SK-N-SH (cell line): ENCODE measurements at regions not wholly inside any gene's neighbourhood (a gene's known extent, or its start where the extent isn't known, plus 50 kb on each side); places are given as distances from the start of the nearest gene placed in this dataset.

Experiments used
- CTCF ChIA-PET: fragments of 300-600, 350-600 bp; formaldehyde crosslinking; extraction: SDS; loops from one replicate; lab custom pipeline; 2021; lab: Yijun Ruan, JAX
- POLR2A ChIA-PET: fragments of 350-600 bp; sonication (Branson Sonifier 250); formaldehyde crosslinking; extraction: SDS; loops from one replicate; lab custom pipeline; 2020; ENCODE audit warnings: antibody characterized with exemption, inconsistent platforms; lab: Yijun Ruan, JAX
- DNase-seq: peaks from one replicate; pipeline ENCODE4 v3.0.0; 2012
- H2AFZ ChIP-seq: fragments of 200-600 bp; sonication (generic); 2 replicates; pipeline ENCODE4 v1.8.1; 2016; ENCODE audit warnings: antibody characterized with exemption, mild to moderate bottlenecking, low read depth
- H3F3A ChIP-seq: fragments of 200-600 bp; sonication (generic); replicated peaks from 2 replicates; pipeline ENCODE3; 2016; ENCODE audit warnings: antibody characterized with exemption, mild to moderate bottlenecking; ENCODE audit not compliant: insufficient read depth
- H3K27ac ChIP-seq, 2 experiments: fragments of 200-500 bp in 1 of 2; fragments of 200-600 bp in 1 of 2; sonication (Bioruptor generic) in 1 of 2; sonication (generic), shearing (Covaris generic) in 1 of 2; 2 replicates each; pipeline versions ENCODE4 v1.5.1 to v1.6.1; 2014 to 2016; ENCODE audit warnings: low read depth in 2 of 2, inconsistent platforms in 1 of 2, low read length in 1 of 2, mild to moderate bottlenecking in 1 of 2, mixed read lengths in 1 of 2
- H3K27me3 ChIP-seq: fragments of 200-600 bp; sonication (generic), shearing (Covaris generic); 2 replicates; pipeline ENCODE4 v1.6.1; 2016; ENCODE audit warnings: mixed run types; ENCODE audit not compliant: insufficient read depth
- H3K36me3 ChIP-seq, 2 experiments: fragments of 200-500 bp in 1 of 2; fragments of 200-600 bp in 1 of 2; sonication (Bioruptor generic) in 1 of 2; sonication (generic) in 1 of 2; replicated peaks in 1 of 2; 2 replicates each; pipeline versions ENCODE3 to v1.5.1; 2014 to 2016; ENCODE audit warnings: low read length in 1 of 2, mild to moderate bottlenecking in 1 of 2; ENCODE audit not compliant: insufficient read depth in 2 of 2, control insufficient read depth in 1 of 2
- H3K4me1 ChIP-seq, 2 experiments: fragments of 200-500 bp in 1 of 2; fragments of 200-600 bp in 1 of 2; sonication (Bioruptor generic) in 1 of 2; sonication (generic), shearing (Covaris generic) in 1 of 2; 2 replicates each; pipeline versions ENCODE4 v1.5.1 to v1.6.1; 2014 to 2016; ENCODE audit warnings: low read depth in 1 of 2, low read length in 1 of 2, mixed run types in 1 of 2; ENCODE audit not compliant: insufficient read depth in 2 of 2, control insufficient read depth in 1 of 2
- H3K4me2 ChIP-seq: fragments of 200-600 bp; sonication (generic), shearing (Covaris generic); 2 replicates; pipeline ENCODE4 v1.6.1; 2017; ENCODE audit warnings: mixed run types
- H3K4me3 ChIP-seq, 2 experiments: fragments of 200-500 bp in 1 of 2; fragments of 200-600 bp in 1 of 2; sonication (Bioruptor generic) in 1 of 2; sonication (generic), shearing (Covaris generic) in 1 of 2; 2 replicates each; pipeline versions ENCODE4 v1.5.1 to v1.8.1; 2014 to 2016; ENCODE audit warnings: low read depth in 2 of 2, inconsistent platforms in 1 of 2, low read length in 1 of 2, mild to moderate bottlenecking in 1 of 2, mixed read lengths in 1 of 2, moderate library complexity in 1 of 2
- H3K79me2 ChIP-seq: fragments of 200-600 bp; sonication (generic); 2 replicates; pipeline ENCODE4 v1.8.1; 2017; ENCODE audit warnings: mild to moderate bottlenecking; ENCODE audit not compliant: insufficient read depth
- H3K9ac ChIP-seq: fragments of 200-600 bp; sonication (generic); 2 replicates; pipeline ENCODE4 v1.6.1; 2017; ENCODE audit warnings: mixed run types
- H3K9me2 ChIP-seq: fragments of 200-600 bp; sonication (generic); 2 replicates; pipeline ENCODE4 v1.6.1; 2017; ENCODE audit warnings: mixed run types
- H3K9me3 ChIP-seq: fragments of 200-600 bp; sonication (generic); 2 replicates; pipeline ENCODE4 v1.6.1; 2017; ENCODE audit warnings: mixed run types, mild to moderate bottlenecking, moderate library complexity
- H4K20me1 ChIP-seq: fragments of 200-600 bp; sonication (generic); 2 replicates; pipeline ENCODE4 v1.6.1; 2017; ENCODE audit warnings: mild to moderate bottlenecking, mixed run types; ENCODE audit not compliant: insufficient read depth
- CHD2 ChIP-seq: fragments of 150-350 bp; IDR thresholded peaks from 2 replicates; pipeline ENCODE4 v1.6.1; 2018; ENCODE audit warnings: low read length; ENCODE audit not compliant: partially characterized antibody
- EP300 ChIP-seq, 2 experiments: IDR thresholded peaks; 2 replicates each; pipeline versions ENCODE4 v1.4.0 to v1.6.1; 2012; ENCODE audit warnings: borderline replicate concordance in 1 of 2, low read depth in 1 of 2, low read length in 1 of 2
- EZH2phosphoT487 ChIP-seq: fragments of 200-600 bp; sonication (generic); IDR thresholded peaks from 2 replicates; pipeline ENCODE4 v1.6.1; 2017; ENCODE audit warnings: low read depth, mixed run types, mild to moderate bottlenecking, antibody characterized with exemption, moderate library complexity, borderline replicate concordance
- GABPA ChIP-seq: IDR thresholded peaks from 2 replicates; pipeline ENCODE4 v1.4.0; 2012; ENCODE audit warnings: low read depth, mild to moderate bottlenecking
- GATA2 ChIP-seq: sonication (generic); formaldehyde crosslinking; IDR thresholded peaks from 2 replicates; pipeline ENCODE4 v1.5.0; 2020; ENCODE audit warnings: mild to moderate bottlenecking, missing genetic modification reagents
- IRF3 ChIP-seq: fragments of 150-350 bp; IDR thresholded peaks from 2 replicates; pipeline ENCODE4 v1.6.1; 2016; ENCODE audit warnings: mild to moderate bottlenecking, low read depth, low read length
- JUND ChIP-seq: IDR thresholded peaks from 2 replicates; pipeline ENCODE4 v1.4.0; 2012
- MXI1 ChIP-seq: IDR thresholded peaks from 2 replicates; pipeline ENCODE4 v1.6.1; 2012; ENCODE audit warnings: mild to moderate bottlenecking, low read depth, low read length, improper control_type of control experiment
- NFIC ChIP-seq: IDR thresholded peaks from 2 replicates; pipeline ENCODE4 v1.4.0; 2012; ENCODE audit warnings: borderline replicate concordance
- POLR2AphosphoS5 ChIP-seq: IDR thresholded peaks from 2 replicates; pipeline ENCODE4 v1.6.1; 2012; ENCODE audit warnings: low read depth, low read length
- REST ChIP-seq: IDR thresholded peaks from 2 replicates; pipeline ENCODE4 v1.6.1; 2012; ENCODE audit warnings: mild to moderate bottlenecking, low read depth, low read length, moderate library complexity
- RFX5 ChIP-seq: IDR thresholded peaks from 2 replicates; pipeline ENCODE4 v1.6.1; 2012; ENCODE audit warnings: mild to moderate bottlenecking, improper control_type of control experiment, low read length
- SIN3A ChIP-seq: IDR thresholded peaks from 2 replicates; pipeline ENCODE4 v1.6.1; 2012; ENCODE audit warnings: low read depth, mild to moderate bottlenecking, low read length, moderate library complexity, borderline replicate concordance
- SMC3 ChIP-seq: IDR thresholded peaks from 2 replicates; pipeline ENCODE4 v1.6.1; 2012; ENCODE audit warnings: low read depth, low read length, improper control_type of control experiment
- USF2 ChIP-seq: fragments of 150-350 bp; IDR thresholded peaks from 2 replicates; pipeline ENCODE4 v1.6.1; 2017; ENCODE audit warnings: antibody characterized with exemption, low read length, low read depth, borderline replicate concordance
- WGBS: methylation state at CpG from one replicate; pipeline ENCODE4 v1.1.6; 2017; ENCODE audit warnings: low lambda C conversion rate; 5-methylcytosine and 5-hydroxymethylcytosine counted together

- Histone ChIP-seq H3K36me3 (peaks cover 18 to 47% of the 10 kb centered on the region in 2 experiments), H4K20me1 (no peaks in the 10 kb centered on the region), H3K9me2 (no peaks in the 10 kb centered on the region), H3F3A (no peaks in the 10 kb centered on the region), H2AFZ (no peak overlapping the region), H3K27me3 (no peaks in the 10 kb centered on the region), H3K9me3 (no peaks in the 10 kb centered on the region), H3K4me3 (no peak overlapping the region), H3K4me2 (no peak overlapping the region), H3K79me2 (no peaks in the 10 kb centered on the region), H3K4me1 (no peaks in the 10 kb centered on the region; a peak in 1 of 4 replicates), H3K9ac (no peak overlapping the region), H3K27ac (no peak overlapping the region)
- ChIA-PET CTCF (interaction anchor here (0.9 to 1.2 kb wide), 3 partner anchors 15 to 349 kb away, joined by 3 to 5 read pairs (median 3); no protein-coding TSS in a partner anchor), POLR2A (no interaction called here)
- TF ChIP-seq NFIC (no peak), JUND (no peak), GABPA (no peak), RFX5 (no peak), SIN3A (no peak)
- 93% methylated on average over 4 of the region's 4 CpGs for WGBS
- DNase-seq: no peak
These were observed 67.0 kb upstream of the EDEM3 start for GRCh38 chr1:184821658-184822057.

GRCh38 chr1:184820956-184821355 lies 66.3 kb upstream of the EDEM3 start:
- CTCF ChIA-PET: interaction anchor here (0.6 to 1.2 kb wide), 4 partner anchors 15 to 349 kb away, joined by 3 to 4 read pairs (median 4); no protein-coding TSS in a partner anchor
- no peaks in the 10 kb centered on the region for H3K9me3 ChIP-seq
- WGBS: 90% methylated on average over 5 of the region's 5 CpGs
- no peaks in the 10 kb centered on the region for H3F3A ChIP-seq
- no peak overlapping the region for H3K4me3 ChIP-seq
- H3K27me3 ChIP-seq: no peaks in the 10 kb centered on the region
- no peak overlapping the region for H2AFZ ChIP-seq
- H3K9me2 ChIP-seq: no peaks in the 10 kb centered on the region
- no peak for DNase-seq
- peaks cover 23 to 50% of the 10 kb centered on the region in 2 experiments for H3K36me3 ChIP-seq
- no peaks in the 10 kb centered on the region for H4K20me1 ChIP-seq
- H3K9ac ChIP-seq: no peak overlapping the region
- H3K79me2 ChIP-seq: no peaks in the 10 kb centered on the region
- no peaks in the 10 kb centered on the region; a peak in 1 of 4 replicates for H3K4me1 ChIP-seq
- H3K27ac ChIP-seq: no peak overlapping the region
- POLR2A ChIA-PET: no interaction called here
- TF ChIP-seq SMC3 (no peak), CHD2 (no peak), GATA2 (CRISPR knock-in tag) (no peak), REST (no peak), EZH2phosphoT487 (no peak), IRF3 (no peak), USF2 (no peak), SIN3A (no peak), POLR2AphosphoS5 (no peak), MXI1 (no peak), EP300 (IDR thresholded peaks at IDR 0.05; ENCODE audit: borderline replicate concordance in 1 of 2, low read depth in 1 of 2, low read length in 1 of 2) (no peak)
- no peak overlapping the region for H3K4me2 ChIP-seq
